BLaER1 (cell line): ENCODE measurements at regions not wholly inside any gene's neighbourhood (a gene's known extent, or its start where the extent isn't known, plus 50 kb on each side); places are given as distances from the start of the nearest gene placed in this dataset.

Experiments
- H3K27ac ChIP-seq: shearing (Covaris generic); formaldehyde crosslinking; 2 replicates; pipeline ENCODE4 v1.8.1; 2022
- H3K27me3 ChIP-seq: shearing (Covaris generic); formaldehyde crosslinking; 2 replicates; pipeline ENCODE4 v1.8.1; 2022
- H3K36me3 ChIP-seq: shearing (Covaris generic); formaldehyde crosslinking; 2 replicates; pipeline ENCODE4 v1.8.1; 2022
- H3K4me1 ChIP-seq: shearing (Covaris generic); formaldehyde crosslinking; 2 replicates; pipeline ENCODE4 v1.8.1; 2022
- H3K4me2 ChIP-seq: shearing (Covaris generic); formaldehyde crosslinking; 2 replicates; pipeline ENCODE4 v1.8.1; 2022
- H3K4me3 ChIP-seq: shearing (Covaris generic); formaldehyde crosslinking; 2 replicates; pipeline ENCODE4 v1.8.1; 2022
- H3K9ac ChIP-seq: shearing (Covaris generic); formaldehyde crosslinking; 2 replicates; pipeline ENCODE4 v1.8.1; 2022
- H3K9me3 ChIP-seq: shearing (Covaris generic); formaldehyde crosslinking; 2 replicates; pipeline ENCODE4 v1.8.1; 2022
- H4K20me1 ChIP-seq: shearing (Covaris generic); formaldehyde crosslinking; 2 replicates; pipeline ENCODE4 v1.8.1; 2022
- Cebpa-rat ChIP-seq: shearing (Covaris generic); IDR thresholded peaks from 2 replicates; pipeline ENCODE4 v1.8.1; 2022

DNA sequence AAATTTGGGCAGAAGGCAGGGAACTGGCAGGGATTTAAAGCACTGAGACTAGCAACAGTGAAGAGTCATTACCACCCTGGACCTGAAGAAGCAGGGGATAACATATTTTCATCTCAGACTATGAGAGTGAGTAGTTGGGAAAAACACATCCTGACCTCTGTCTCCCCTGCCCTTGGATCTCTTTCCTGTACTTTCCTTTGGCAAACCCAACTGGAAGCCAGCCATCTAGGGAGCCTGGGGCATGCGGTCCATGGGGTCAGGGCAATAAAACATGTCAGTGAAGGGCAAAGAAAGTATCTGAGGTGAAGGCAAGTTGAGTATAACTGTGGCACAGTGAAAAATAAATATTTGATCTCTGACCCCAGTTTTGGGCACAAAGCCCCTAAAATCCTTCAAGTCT, 698.2 kb downstream of the DOK5 start:
- no peaks in the 10 kb centered on the region for H3K27me3 ChIP-seq
- no peak overlapping the region for H3K9ac ChIP-seq
- H3K36me3 ChIP-seq = no peaks in the 10 kb centered on the region
- no peak overlapping the region for H3K27ac ChIP-seq
- H3K9me3 ChIP-seq = no peaks in the 10 kb centered on the region
- no peak for TF ChIP-seq Cebpa-rat
- H3K4me1 ChIP-seq = no peaks in the 10 kb centered on the region
- H3K4me3 ChIP-seq = no peak overlapping the region
- no peaks in the 10 kb centered on the region for H4K20me1 ChIP-seq
- H3K4me2 ChIP-seq = no peak overlapping the region

DNA sequence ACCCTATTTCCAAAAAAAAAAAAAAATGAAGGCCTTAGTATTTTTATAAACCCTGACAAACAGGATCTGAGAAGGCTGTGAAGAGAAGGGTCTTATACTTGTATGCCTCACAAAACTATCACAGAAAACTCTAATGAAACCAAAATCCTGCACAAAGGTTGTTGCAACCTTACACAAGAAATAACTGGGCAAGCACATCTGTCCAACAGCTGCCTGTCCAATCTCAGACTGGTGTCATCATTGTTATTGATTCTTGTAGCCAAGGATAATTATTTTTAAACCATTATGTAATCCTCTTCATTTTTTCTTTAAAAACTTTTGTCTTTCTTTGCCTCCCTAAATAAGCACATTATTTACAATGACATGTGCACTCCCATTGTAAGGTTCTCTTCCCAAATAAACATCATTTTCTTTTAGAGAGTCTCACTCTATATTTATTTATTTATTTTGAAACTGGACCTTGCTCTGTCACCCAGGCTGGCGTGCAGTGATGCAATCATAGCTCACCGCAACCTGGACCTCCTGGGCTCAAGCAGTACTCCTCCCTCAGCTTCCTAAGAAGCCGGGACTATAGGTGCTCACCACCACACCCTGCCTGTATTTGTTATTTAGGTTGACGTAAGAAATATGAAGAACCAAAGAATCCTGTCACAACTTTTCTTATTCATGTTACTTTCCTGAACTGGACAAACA, 697.1 kb downstream of the DOK5 start:
- Histone ChIP-seq H3K4me1 (no peaks in the 10 kb centered on the region), H3K27ac (no peak overlapping the region), H3K4me3 (no peak overlapping the region)

GRCh38 chr20:55166063-55166462, 690.7 kb downstream of the DOK5 start:
- Histone ChIP-seq H3K9me3 (no peaks in the 10 kb centered on the region), H3K4me2 (no peak overlapping the region), H3K36me3 (no peaks in the 10 kb centered on the region), H3K9ac (no peak overlapping the region), H3K4me3 (no peak overlapping the region), H3K27me3 (no peaks in the 10 kb centered on the region), H4K20me1 (no peaks in the 10 kb centered on the region), H3K4me1 (no peaks in the 10 kb centered on the region), H3K27ac (no peak overlapping the region)
- TF ChIP-seq Cebpa-rat = no peak

More for the DNA sequence above, 697.1 kb downstream of the DOK5 start:
- Histone ChIP-seq H3K4me2 (no peak overlapping the region), H3K9ac (no peak overlapping the region), H4K20me1 (no peaks in the 10 kb centered on the region), H3K27me3 (no peaks in the 10 kb centered on the region), H3K36me3 (no peaks in the 10 kb centered on the region), H3K9me3 (no peaks in the 10 kb centered on the region)
- no peak for TF ChIP-seq Cebpa-rat

DNA sequence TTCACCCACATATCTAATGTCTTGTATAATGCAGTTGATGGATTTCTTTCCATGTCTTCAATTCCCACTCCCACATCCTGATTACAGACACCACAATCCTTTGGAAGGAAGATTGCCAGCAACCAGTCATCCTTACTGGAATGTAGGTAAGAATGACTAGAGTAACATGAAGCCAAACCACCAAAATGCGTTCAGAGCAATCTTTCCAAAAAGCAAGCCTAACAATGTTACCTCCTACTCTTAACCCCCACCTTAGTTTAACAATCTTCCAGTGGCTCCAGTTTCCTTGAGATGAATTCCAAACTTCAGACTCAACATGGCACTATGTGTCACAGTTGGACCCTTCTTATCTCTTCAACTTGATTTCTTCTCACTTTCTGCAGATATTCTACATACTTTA, 685.6 kb downstream of the DOK5 start:
- Histone ChIP-seq H3K36me3 (no peaks in the 10 kb centered on the region), H3K4me3 (no peak overlapping the region), H3K4me1 (no peaks in the 10 kb centered on the region), H4K20me1 (no peaks in the 10 kb centered on the region), H3K27me3 (no peaks in the 10 kb centered on the region), H3K4me2 (no peak overlapping the region), H3K9me3 (no peaks in the 10 kb centered on the region), H3K9ac (no peak overlapping the region), H3K27ac (no peak overlapping the region)
- TF ChIP-seq Cebpa-rat = no peak

DNA sequence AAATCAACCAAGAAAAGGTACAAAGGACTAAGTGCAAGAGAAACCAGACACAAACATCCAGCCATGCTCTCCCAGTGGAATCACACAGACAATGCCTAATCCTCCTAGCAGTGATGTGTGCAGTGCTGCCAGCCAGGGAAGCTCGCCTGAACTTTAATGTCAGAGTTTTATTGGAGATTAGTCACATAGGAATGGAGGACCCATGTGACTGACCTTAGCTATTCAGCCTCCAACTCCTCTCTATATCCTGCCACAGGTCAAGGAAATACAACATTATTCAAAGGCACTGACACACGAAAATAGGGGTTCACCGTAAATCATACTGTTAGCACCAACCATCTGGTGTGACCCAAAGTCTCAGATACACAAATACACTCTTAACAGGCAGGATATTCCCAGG, 684.6 kb downstream of the DOK5 start:
- Histone ChIP-seq H4K20me1 (no peaks in the 10 kb centered on the region), H3K27me3 (no peaks in the 10 kb centered on the region), H3K9me3 (no peaks in the 10 kb centered on the region), H3K4me2 (no peak overlapping the region), H3K4me1 (no peaks in the 10 kb centered on the region), H3K9ac (no peak overlapping the region), H3K4me3 (no peak overlapping the region), H3K36me3 (no peaks in the 10 kb centered on the region), H3K27ac (no peak overlapping the region)
- no peak for TF ChIP-seq Cebpa-rat

GRCh38 chr20:55159230-55159629, 683.8 kb downstream of the DOK5 start:
- no peak for TF ChIP-seq Cebpa-rat
- no peak overlapping the region for H3K9ac ChIP-seq
- no peaks in the 10 kb centered on the region for H3K27me3 ChIP-seq
- H3K36me3 ChIP-seq = no peaks in the 10 kb centered on the region
- no peak overlapping the region for H3K4me2 ChIP-seq
- H3K27ac ChIP-seq = no peak overlapping the region
- H3K9me3 ChIP-seq = no peaks in the 10 kb centered on the region
- H4K20me1 ChIP-seq = no peaks in the 10 kb centered on the region
- H3K4me1 ChIP-seq = no peaks in the 10 kb centered on the region
- no peak overlapping the region for H3K4me3 ChIP-seq

DNA sequence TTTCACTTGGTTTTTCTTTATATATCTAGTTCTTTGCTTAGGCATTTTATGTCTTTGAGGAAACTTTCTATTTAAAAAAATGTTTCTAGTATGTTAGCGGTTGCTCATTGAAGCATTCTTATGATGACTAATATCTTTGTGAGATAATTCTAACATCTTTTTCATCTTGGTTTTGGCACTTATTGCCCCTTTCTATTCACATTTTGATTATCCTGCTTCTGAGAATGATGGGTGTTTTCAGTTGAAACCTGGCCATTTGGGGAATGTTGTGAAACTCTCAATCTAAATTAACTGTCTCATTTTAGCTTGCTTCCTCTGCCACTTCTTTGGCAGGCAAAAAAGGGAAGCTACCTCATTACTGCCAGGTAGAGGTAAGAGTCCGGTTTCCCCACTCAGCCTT, 683.1 kb downstream of the DOK5 start:
- no peak for TF ChIP-seq Cebpa-rat

GRCh38 chr20:55155360-55155759, 680.0 kb downstream of the DOK5 start:
- no peaks in the 10 kb centered on the region for H3K27me3 ChIP-seq
- TF ChIP-seq Cebpa-rat = no peak
- no peaks in the 10 kb centered on the region for H4K20me1 ChIP-seq
- no peak overlapping the region for H3K27ac ChIP-seq
- H3K4me2 ChIP-seq = no peak overlapping the region
- H3K4me3 ChIP-seq = no peak overlapping the region
- H3K4me1 ChIP-seq = no peaks in the 10 kb centered on the region
- H3K9me3 ChIP-seq = no peaks in the 10 kb centered on the region
- H3K9ac ChIP-seq = no peak overlapping the region
- H3K36me3 ChIP-seq = no peaks in the 10 kb centered on the region

More for the DNA sequence above, 683.1 kb downstream of the DOK5 start:
- Histone ChIP-seq H3K4me3 (no peak overlapping the region), H3K4me1 (no peaks in the 10 kb centered on the region), H3K9ac (no peak overlapping the region), H3K4me2 (no peak overlapping the region), H3K9me3 (no peaks in the 10 kb centered on the region), H3K36me3 (no peaks in the 10 kb centered on the region), H3K27me3 (no peaks in the 10 kb centered on the region), H4K20me1 (no peaks in the 10 kb centered on the region), H3K27ac (no peak overlapping the region)

GRCh38 chr20:55153001-55153645, 677.7 kb downstream of the DOK5 start:
- Histone ChIP-seq H3K36me3 (no peaks in the 10 kb centered on the region), H3K9ac (no peak overlapping the region), H3K4me1 (no peaks in the 10 kb centered on the region), H3K4me2 (no peak overlapping the region), H3K27ac (no peak overlapping the region), H3K27me3 (no peaks in the 10 kb centered on the region), H3K9me3 (no peaks in the 10 kb centered on the region), H3K4me3 (no peak overlapping the region), H4K20me1 (no peaks in the 10 kb centered on the region)
- TF ChIP-seq Cebpa-rat = no peak

- H3K27me3 ChIP-seq = no peaks in the 10 kb centered on the region
- no peak overlapping the region for H3K4me3 ChIP-seq
- H4K20me1 ChIP-seq = no peaks in the 10 kb centered on the region
- H3K9ac ChIP-seq = no peak overlapping the region
- no peak for TF ChIP-seq Cebpa-rat
- H3K4me2 ChIP-seq = no peak overlapping the region
- H3K4me1 ChIP-seq = no peaks in the 10 kb centered on the region
- no peak overlapping the region for H3K27ac ChIP-seq
- H3K36me3 ChIP-seq = no peaks in the 10 kb centered on the region
- H3K9me3 ChIP-seq = no peaks in the 10 kb centered on the region
These were observed 675.8 kb downstream of the DOK5 start for GRCh38 chr20:55151171-55151570.
